Inferior parietal cortex (tissue), 1 donor: ENCODE measurements at regions not wholly inside any gene's neighbourhood (a gene's known extent, or its start where the extent isn't known, plus 50 kb on each side); places are given as distances from the start of the nearest gene placed in this dataset.
"Not testable (repeated sequence)": the region's sequence is repeated elsewhere in the genome, so short reads cannot be mapped to it uniquely, and the experiment has no call there.

Experiments used
- DNase-seq: peaks from one replicate; pipeline ENCODE4 v3.0.0-alpha.2; 2016; ENCODE audit errors: extremely low spot score

GRCh38 chr2:16464641-16465040 is 201.0 kb downstream of the CYRIA start:
- no peak for DNase-seq

DNA sequence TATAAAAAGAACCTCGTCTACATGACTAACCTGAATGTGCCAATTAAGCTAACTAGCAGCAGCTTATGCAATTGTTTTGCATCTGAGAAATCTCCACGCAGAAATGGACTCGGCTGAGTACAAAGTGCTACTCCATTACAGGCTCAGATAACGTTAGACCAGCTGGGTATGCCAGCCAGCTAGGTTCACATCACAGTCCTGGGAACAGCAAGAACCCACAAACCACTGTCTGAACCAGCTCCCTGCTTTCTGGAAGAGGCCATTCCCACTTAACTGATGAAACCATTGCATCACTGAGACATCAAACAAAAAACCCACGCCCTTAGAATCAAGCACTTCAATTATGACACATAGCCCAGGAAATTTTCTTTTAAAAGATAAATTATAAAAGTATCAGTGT is 202.7 kb downstream of the CYRIA start:
- peak; percentile 40 for DNase-seq

GRCh38 chr2:16461672-16462071 is 204.0 kb downstream of the CYRIA start:
- no peak for DNase-seq

DNA sequence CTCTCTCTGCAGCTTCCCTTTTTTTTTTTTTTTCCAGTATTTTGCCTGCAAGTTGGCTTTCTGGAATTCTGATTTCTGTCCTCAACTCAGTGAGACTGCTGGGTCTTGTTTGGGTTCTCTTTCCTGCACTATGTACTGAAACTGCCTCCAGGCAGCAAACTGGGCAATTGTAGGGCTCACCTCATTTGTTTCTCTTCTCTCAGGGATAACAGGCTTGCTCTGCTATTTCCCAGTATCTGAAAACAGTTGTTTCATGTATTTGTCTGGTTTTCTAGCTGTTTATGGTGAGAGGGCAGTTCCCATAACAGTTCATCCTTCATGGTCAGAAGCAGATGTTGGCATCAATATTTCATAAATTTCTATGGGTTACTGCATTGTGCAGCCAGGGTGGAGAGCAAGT is 206.0 kb downstream of the CYRIA start:
- no peak for DNase-seq

DNA sequence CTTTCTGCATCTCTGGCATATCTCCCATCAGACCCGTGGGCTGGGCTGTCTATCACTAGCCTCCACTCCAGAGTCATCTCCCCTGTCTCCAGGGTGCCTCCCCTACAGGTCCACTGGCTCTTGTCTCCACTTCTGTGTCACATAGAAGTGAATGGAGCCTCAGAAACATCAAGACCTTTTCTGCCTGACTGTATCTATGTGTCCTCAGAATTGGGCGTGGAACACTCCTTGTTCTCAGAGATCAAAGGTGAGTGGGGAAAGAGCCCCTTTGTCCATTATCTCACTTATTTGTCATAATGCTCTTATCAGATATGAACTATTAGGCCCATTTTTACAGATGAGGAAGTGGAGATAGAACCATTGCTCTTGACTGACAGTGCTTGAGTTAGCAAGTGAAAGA is 211.0 kb downstream of the CYRIA start:
- no peak for DNase-seq

GRCh38 chr2:16452123-16452522 is 213.5 kb downstream of the CYRIA start:
- no peak for DNase-seq

DNA sequence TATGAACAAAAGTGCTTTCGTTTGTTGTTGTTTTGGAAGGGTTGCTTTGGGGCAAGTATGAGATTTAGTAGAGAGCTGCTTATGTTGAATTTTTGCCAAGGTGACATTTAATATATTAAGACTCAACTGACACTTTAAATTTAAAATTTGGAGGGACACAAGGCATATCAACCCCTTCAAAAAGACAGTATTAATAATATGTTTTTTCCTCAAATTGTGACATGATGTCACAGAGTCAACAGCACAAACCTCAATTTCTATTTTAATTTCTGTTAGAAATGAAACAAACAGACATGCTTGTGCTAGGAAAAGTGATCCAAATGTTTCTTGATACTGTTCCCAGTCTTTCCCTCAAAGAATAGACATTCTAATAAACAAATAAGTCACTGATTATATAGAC is 218.9 kb downstream of the CYRIA start:
- no peak for DNase-seq

- DNase-seq = no peak
Measured at GRCh38 chr2:16442971-16443370, 222.7 kb downstream of the CYRIA start.

DNA sequence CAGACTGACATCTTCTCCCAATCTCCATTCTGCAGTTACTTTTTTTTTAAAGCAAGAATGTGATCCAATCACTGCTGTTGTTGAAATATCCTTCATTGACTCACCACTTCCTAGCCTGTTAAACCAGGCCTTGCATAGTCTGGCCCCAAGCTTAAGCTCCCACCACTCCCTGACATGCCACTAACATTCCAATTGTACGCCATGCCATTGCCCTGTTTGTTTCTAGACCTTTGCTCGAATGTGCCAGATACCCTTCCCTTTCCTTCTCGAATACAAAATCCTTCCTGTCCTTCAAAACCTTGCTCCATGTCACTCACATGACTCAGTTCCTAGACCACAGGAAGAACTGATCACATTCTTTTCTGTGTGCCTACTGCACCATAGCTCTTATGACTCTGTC is 224.2 kb downstream of the CYRIA start:
- no peak for DNase-seq

DNA sequence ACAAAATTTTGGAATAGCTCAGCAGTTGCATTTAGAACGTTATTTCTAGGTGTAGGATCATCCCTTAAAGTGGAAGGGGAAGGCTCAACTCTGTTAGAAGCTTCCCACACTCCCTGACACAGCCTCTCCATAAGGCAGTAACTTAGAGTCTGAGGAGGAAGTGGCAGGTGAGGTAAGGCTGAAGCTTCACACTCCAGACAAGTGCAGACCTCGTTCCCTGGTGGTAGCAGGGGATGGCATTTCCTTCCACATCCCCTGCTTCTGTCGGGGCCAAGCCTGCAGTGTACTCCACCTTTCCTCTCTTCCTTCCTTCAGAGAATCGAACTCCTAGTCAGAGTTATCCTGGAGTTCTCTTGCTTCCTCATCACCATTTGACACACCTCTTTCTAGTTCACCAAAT is 224.7 kb downstream of the CYRIA start:
- no peak for DNase-seq

GRCh38 chr2:16438613-16439321 is 226.9 kb downstream of the CYRIA start:
- no peak for DNase-seq

GRCh38 chr2:16437189-16437588 is 228.4 kb downstream of the CYRIA start:
- no peak for DNase-seq

DNA sequence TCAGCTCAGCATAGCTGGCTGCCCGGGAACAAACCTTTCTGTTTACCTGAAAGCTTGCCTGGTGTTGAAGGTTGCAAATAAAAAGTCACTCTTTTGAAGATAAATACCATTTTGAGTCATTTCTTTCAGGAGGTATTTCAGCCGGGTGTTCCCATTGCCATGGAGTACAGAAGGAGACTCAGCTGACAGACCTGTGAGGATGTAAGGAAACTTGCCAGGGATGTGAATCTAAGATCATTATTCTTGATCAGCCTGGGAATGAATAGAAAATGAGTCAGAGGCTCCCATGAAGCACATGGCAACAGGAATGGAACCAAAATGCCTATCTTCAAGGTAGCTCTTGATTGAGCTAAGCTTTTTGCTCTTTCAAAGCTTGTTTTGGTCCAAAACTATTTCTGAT is 231.2 kb downstream of the CYRIA start:
- no peak for DNase-seq

DNA sequence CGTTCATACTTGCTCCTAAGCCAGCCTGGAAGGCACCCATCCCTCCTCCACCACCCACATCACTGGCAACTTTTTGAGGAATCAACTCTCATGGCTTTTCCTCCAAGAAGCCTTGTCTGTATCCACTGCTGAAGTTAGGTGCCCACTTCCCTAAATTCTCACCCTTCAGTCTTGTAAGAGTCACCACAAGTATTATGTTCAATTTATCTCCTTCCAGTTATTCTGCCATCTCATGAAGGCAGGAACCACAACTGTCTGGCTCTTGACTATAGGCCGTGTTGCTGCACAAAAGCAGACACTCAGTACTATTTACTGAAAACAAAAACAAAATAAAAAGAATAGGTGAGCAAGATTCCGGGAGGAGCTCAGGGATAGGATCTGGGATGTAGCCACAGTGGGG is 234.8 kb downstream of the CYRIA start:
- no peak for DNase-seq

DNA sequence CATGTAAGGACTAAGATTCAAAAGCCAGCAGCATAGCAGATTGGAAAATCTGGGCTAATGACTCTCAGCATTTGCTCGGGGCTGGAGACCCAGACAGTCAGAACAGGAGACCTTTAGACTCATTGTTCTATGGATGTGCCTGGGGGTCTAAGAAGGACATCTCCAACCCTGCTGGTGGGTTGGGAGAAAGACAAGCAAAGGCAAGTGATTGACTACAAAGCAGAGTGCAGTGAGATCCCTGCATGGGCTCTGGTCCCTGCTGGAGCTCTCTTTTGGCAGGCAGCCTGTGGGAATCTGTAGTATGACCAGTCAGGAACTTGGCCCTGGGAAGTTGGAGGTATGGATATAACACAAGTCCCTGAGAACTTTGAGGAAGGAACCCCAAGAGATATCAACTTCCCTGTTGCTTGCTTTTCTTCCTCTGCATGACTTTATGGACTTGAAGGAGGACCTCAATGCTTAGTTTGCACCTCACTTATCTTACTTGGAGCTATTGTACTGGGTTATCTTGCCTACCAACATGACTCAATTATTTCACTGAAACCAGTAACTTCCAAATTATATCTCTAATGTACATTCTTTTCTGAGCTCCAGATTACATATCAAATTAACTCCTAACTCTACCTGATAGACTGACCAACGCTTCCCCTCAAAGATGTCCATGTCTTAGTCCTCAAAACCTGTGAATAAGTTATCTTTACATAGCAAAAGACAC is 236.0 kb downstream of the CYRIA start:
- DNase-seq = no peak

DNA sequence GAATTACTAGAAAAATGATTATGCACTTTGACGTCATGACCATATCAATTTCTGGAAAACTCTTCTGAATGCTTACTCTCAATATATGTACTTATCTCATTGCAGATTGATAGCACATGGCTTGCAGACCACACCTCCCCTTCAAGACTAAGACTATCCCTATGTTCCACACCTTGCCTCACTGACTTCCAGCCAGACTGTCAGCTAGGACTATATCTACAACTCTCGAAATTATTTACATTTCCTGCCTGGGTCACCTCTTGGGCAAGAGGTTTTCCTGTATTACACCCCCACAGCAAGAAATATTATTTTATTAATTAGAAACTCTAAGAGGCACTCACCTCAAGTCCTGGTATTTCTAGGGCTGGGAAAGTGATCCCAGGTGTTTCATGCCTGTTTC is 236.6 kb downstream of the CYRIA start:
- no peak for DNase-seq

DNA sequence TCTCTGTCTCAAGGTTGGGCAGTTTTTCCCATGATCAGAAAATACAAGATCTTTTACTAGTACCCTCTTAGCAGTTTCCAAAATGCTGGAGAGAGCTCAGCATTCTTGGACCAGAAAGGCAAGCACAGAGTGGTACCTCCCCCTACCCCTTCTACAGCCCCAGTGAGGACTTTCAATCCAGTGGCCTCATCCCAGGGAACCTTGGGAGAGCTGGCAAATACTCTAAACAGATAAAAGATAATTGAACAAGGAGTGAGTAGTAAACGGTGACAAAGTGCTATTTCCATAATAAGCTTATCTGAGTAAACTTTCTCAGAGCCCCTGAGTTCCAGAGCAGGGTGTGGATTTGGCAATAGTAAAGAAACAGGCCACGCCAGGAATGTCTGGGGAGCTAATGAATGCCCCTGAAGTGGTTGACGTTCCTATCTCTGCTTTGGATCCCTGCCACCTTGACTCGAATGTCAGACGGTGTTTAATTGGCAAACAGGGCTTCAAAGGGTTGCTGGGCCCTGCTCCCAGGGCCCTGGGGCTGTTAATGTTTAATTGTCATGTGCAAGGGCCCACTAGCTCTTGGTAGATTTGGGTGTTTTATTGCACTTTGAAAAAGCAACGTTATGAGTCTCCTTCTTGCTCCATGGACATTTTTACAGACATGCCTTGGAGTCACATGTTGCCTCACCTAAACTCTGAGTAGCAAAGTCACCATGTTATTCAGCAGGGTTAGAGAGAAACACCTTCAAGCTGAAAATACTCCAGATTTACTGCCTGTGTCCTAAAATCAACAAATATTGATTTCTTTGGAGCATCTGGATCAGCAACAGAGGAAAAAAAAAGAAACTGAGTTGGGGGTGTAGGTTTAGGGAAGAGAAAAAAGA is 239.9 kb downstream of the CYRIA start:
- DNase-seq = no peak

DNA sequence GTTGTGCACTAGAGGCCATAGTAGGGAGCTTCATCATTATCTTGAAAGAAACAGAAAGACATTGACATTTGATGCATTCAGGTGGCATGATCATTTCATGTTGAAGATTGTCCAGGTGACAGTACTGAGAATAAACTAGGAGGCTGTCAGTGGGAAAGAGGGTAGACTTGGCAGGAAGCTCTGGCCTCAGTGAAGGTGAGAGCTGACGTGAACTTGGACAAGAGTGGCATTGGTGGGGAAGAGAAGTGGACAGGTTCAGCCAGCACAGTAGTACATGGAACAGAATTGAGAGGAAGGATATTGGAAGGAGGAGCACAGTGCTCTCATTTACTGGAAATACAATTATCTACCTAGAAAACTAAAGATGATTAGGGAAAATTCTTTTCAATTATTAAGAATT is 245.2 kb downstream of the CYRIA start:
- DNase-seq = no peak

GRCh38 chr2:16417726-16418125 is 247.9 kb downstream of the CYRIA start:
- no peak for DNase-seq

- no peak for DNase-seq
Measured at GRCh38 chr2:16416651-16417050, 249.0 kb downstream of the CYRIA start.

- DNase-seq = not testable (repeated sequence)
Measured at GRCh38 chr2:16415861-16416260, 249.8 kb downstream of the CYRIA start.

GRCh38 chr2:16413947-16414346 is 251.7 kb downstream of the CYRIA start:
- DNase-seq = no peak

DNA sequence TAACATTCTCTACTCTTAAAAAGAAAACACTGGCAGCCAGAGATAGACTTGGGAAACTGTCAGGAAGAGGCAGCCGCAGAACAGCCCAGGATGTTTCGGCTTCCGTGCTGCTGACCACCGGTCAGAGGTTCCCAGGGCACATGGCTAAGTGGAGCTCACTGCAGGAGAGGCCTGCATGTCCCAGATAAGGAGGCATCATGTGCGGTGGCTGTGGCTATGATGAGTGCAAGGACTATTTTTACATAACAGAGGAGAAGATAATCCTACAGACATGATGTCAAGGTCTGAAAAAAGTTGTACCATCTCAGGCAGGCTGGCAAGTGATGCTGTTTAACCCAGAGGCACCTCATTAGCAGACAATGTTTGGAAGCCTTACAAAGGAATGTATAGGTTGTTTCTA is 252.3 kb downstream of the CYRIA start:
- no peak for DNase-seq
